Activated naive CD4-positive, alpha-beta T cell treated with anti-CD3 and anti-CD28 coated beads, Interleukin-2, amount 10 ng/mL, durations not matched to agents 7 days and 5 days (primary cell): ENCODE measurements at regions not wholly inside any gene's neighbourhood (a gene's known extent, or its start where the extent isn't known, plus 50 kb on each side); places are given as distances from the start of the nearest gene placed in this dataset.

Source experiments
- CTCF ChIA-PET: fragments of 350-600 bp; sonication (Branson Sonifier 250); formaldehyde crosslinking; loops from one replicate; lab custom pipeline; 2021; ENCODE audit warnings: antibody characterized with exemption; lab: Charles Lee
- DNase-seq: peaks from one replicate; pipeline ENCODE4 v3.0.0-alpha.2; 2020
- H3K27ac Mint-ChIP-seq: one replicate; pipeline ENCODE4 v1.8.0; 2021; ENCODE audit warnings: mild to moderate bottlenecking, moderate library complexity, mixed read lengths
- H3K27me3 Mint-ChIP-seq: one replicate; pipeline ENCODE4 v1.8.0; 2021; ENCODE audit warnings: mild to moderate bottlenecking, mixed read lengths
- H3K36me3 Mint-ChIP-seq: one replicate; pipeline ENCODE4 v1.8.0; 2021; ENCODE audit warnings: mixed read lengths
- H3K4me1 Mint-ChIP-seq: one replicate; pipeline ENCODE4 v1.8.0; 2021; ENCODE audit warnings: mixed read lengths
- H3K4me3 Mint-ChIP-seq: one replicate; pipeline ENCODE4 v1.8.0; 2021; ENCODE audit warnings: mild to moderate bottlenecking, moderate library complexity, mixed read lengths
- H3K9me3 Mint-ChIP-seq: one replicate; pipeline ENCODE4 v1.8.0; 2021; ENCODE audit warnings: mixed read lengths

GRCh38 chr9:126144196-126144595, 182.4 kb upstream of the MVB12B start:
- Mint-ChIP-seq H3K4me3 (no peak overlapping the region), H3K36me3 (no peaks in the 10 kb centered on the region), H3K9me3 (no peaks in the 10 kb centered on the region), H3K27ac (no peak overlapping the region), H3K27me3 (peaks cover 45% of the 10 kb centered on the region), H3K4me1 (no peaks in the 10 kb centered on the region)
- no peak for DNase-seq
- CTCF ChIA-PET = no interaction called here

- CTCF ChIA-PET = no interaction called here
- no peak overlapping the region for H3K27ac Mint-ChIP-seq
- H3K4me1 Mint-ChIP-seq = no peaks in the 10 kb centered on the region
- H3K9me3 Mint-ChIP-seq = no peaks in the 10 kb centered on the region
- DNase-seq = no peak
- no peaks in the 10 kb centered on the region for H3K36me3 Mint-ChIP-seq
- no peak overlapping the region for H3K4me3 Mint-ChIP-seq
- H3K27me3 Mint-ChIP-seq = peaks cover 42% of the 10 kb centered on the region
Measured at GRCh38 chr9:126144603-126145456, 181.8 kb upstream of the MVB12B start.

- no peak for DNase-seq
- Mint-ChIP-seq H3K9me3 (no peaks in the 10 kb centered on the region), H3K27me3 (peaks cover 42% of the 10 kb centered on the region), H3K36me3 (no peaks in the 10 kb centered on the region), H3K27ac (no peak overlapping the region), H3K4me1 (no peaks in the 10 kb centered on the region), H3K4me3 (no peak overlapping the region)
- CTCF ChIA-PET = interaction anchor here (1.0 kb wide), 2 partner anchors 13 to 16 kb away, joined by 3 read pairs; no protein-coding TSS in a partner anchor
Measured at GRCh38 chr9:126145887-126146253, 180.8 kb upstream of the MVB12B start.

- Mint-ChIP-seq H3K36me3 (no peaks in the 10 kb centered on the region), H3K4me1 (no peaks in the 10 kb centered on the region), H3K27ac (peak overlapping the region; percentile 22), H3K4me3 (no peak overlapping the region), H3K9me3 (no peaks in the 10 kb centered on the region), H3K27me3 (peaks cover 39% of the 10 kb centered on the region)
- peak; percentile 39 for DNase-seq
- CTCF ChIA-PET = interaction anchor here (1.0 kb wide), 2 partner anchors 13 to 16 kb away, joined by 3 read pairs; no protein-coding TSS in a partner anchor
Measured at GRCh38 chr9:126146254-126147145, 180.1 kb upstream of the MVB12B start.

- Mint-ChIP-seq H3K27ac (no peak overlapping the region), H3K9me3 (no peaks in the 10 kb centered on the region), H3K4me3 (no peak overlapping the region), H3K36me3 (no peaks in the 10 kb centered on the region), H3K27me3 (peaks cover 39% of the 10 kb centered on the region), H3K4me1 (no peaks in the 10 kb centered on the region)
- DNase-seq = no peak
- CTCF ChIA-PET = no interaction called here
Measured at GRCh38 chr9:126147186-126147935, 179.3 kb upstream of the MVB12B start.

- Mint-ChIP-seq H3K27ac (no peak overlapping the region), H3K4me3 (no peak overlapping the region), H3K36me3 (no peaks in the 10 kb centered on the region), H3K27me3 (peaks cover 39% of the 10 kb centered on the region), H3K9me3 (no peaks in the 10 kb centered on the region), H3K4me1 (no peaks in the 10 kb centered on the region)
- DNase-seq = no peak
- CTCF ChIA-PET = no interaction called here
Measured at GRCh38 chr9:126147936-126148870, 178.4 kb upstream of the MVB12B start.

GRCh38 chr9:126148994-126149393, 177.6 kb upstream of the MVB12B start:
- H3K4me1 Mint-ChIP-seq = no peaks in the 10 kb centered on the region
- H3K27ac Mint-ChIP-seq = no peak overlapping the region
- H3K27me3 Mint-ChIP-seq = peaks cover 39% of the 10 kb centered on the region
- no peak for DNase-seq
- no peak overlapping the region for H3K4me3 Mint-ChIP-seq
- CTCF ChIA-PET = no interaction called here
- H3K36me3 Mint-ChIP-seq = no peaks in the 10 kb centered on the region
- no peaks in the 10 kb centered on the region for H3K9me3 Mint-ChIP-seq

GRCh38 chr9:126149661-126150060, 177.0 kb upstream of the MVB12B start:
- H3K27me3 Mint-ChIP-seq = peaks cover 39% of the 10 kb centered on the region
- CTCF ChIA-PET = no interaction called here

GRCh38 chr9:126150411-126151030, 176.1 kb upstream of the MVB12B start:
- CTCF ChIA-PET = no interaction called here

More at GRCh38 chr9:126149661-126150060, 177.0 kb upstream of the MVB12B start:
- Mint-ChIP-seq H3K4me3 (no peak overlapping the region), H3K9me3 (no peaks in the 10 kb centered on the region), H3K36me3 (no peaks in the 10 kb centered on the region), H3K27ac (no peak overlapping the region), H3K4me1 (no peaks in the 10 kb centered on the region)
- no peak for DNase-seq

GRCh38 chr9:126151031-126151685, 175.5 kb upstream of the MVB12B start:
- no peak for DNase-seq
- CTCF ChIA-PET = no interaction called here
- no peaks in the 10 kb centered on the region for H3K9me3 Mint-ChIP-seq
- H3K36me3 Mint-ChIP-seq = no peaks in the 10 kb centered on the region
- H3K27ac Mint-ChIP-seq = no peak overlapping the region
- peaks cover 25% of the 10 kb centered on the region for H3K27me3 Mint-ChIP-seq
- H3K4me1 Mint-ChIP-seq = no peaks in the 10 kb centered on the region
- H3K4me3 Mint-ChIP-seq = no peak overlapping the region

More at GRCh38 chr9:126150411-126151030, 176.1 kb upstream of the MVB12B start:
- no peak overlapping the region for H3K27ac Mint-ChIP-seq
- no peaks in the 10 kb centered on the region for H3K9me3 Mint-ChIP-seq
- no peak for DNase-seq
- no peaks in the 10 kb centered on the region for H3K36me3 Mint-ChIP-seq
- H3K27me3 Mint-ChIP-seq = peaks cover 30% of the 10 kb centered on the region
- no peak overlapping the region for H3K4me3 Mint-ChIP-seq
- no peaks in the 10 kb centered on the region for H3K4me1 Mint-ChIP-seq

GRCh38 chr9:126151686-126152134, 174.9 kb upstream of the MVB12B start:
- DNase-seq = no peak
- H3K27me3 Mint-ChIP-seq = peaks cover 19% of the 10 kb centered on the region
- no peak overlapping the region for H3K27ac Mint-ChIP-seq
- H3K4me3 Mint-ChIP-seq = no peak overlapping the region
- H3K36me3 Mint-ChIP-seq = no peaks in the 10 kb centered on the region
- no peaks in the 10 kb centered on the region for H3K9me3 Mint-ChIP-seq
- H3K4me1 Mint-ChIP-seq = no peaks in the 10 kb centered on the region
- CTCF ChIA-PET = no interaction called here

GRCh38 chr9:126152622-126153362, 173.8 kb upstream of the MVB12B start:
- H3K27ac Mint-ChIP-seq = no peak overlapping the region
- H3K27me3 Mint-ChIP-seq = peaks cover 11% of the 10 kb centered on the region
- no peaks in the 10 kb centered on the region for H3K36me3 Mint-ChIP-seq
- no peak for DNase-seq
- H3K4me1 Mint-ChIP-seq = no peaks in the 10 kb centered on the region
- no peak overlapping the region for H3K4me3 Mint-ChIP-seq
- CTCF ChIA-PET = no interaction called here
- no peaks in the 10 kb centered on the region for H3K9me3 Mint-ChIP-seq
